ENCODE measurements at regions not wholly inside any gene's neighbourhood (a gene's known extent, or its start where the extent isn't known, plus 50 kb on each side); places are given as distances from the start of the nearest gene placed in this dataset.
A peak's percentile ranks its signal among the peaks of the same experiment; 100 is the strongest.
"Not testable (repeated sequence)": the region's sequence is repeated elsewhere in the genome, so short reads cannot be mapped to it uniquely, and the experiment has no call there.

DNA sequence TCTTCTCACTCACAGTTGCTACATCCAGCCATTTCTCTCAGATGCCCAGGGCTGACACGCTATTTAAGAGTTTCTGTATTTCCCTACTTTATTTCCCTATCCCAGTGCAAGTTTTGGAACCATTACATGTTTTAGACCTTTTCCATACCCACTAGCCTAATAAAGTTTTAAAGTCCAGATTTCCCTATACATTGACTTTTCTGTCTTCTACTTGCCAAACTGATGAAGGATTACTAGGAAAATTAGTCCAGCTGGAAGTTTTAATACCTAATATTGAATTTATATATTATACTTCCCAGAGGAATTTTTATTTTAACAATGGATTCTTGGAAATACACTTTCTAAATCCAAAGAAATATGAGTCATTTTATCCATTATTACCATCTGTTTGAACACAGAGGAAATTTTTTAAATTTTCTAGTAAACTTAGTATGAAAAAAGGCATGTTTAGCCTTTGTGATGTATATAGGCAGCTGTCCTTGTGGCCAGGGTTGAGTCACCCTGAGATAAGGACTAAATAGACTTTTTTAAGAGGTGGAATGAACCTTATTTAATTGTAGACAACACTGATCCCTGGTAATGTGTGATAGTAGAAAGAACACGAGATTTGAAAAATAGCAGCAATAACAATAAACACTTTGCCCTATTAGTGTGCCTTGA, 205.0 kb downstream of the TFEC start:
- Mint-ChIP-seq H3K4me1 (no peaks in the 10 kb centered on the region), H3K4me3 (no peak overlapping the region), H3K27me3 (no peaks in the 10 kb centered on the region), H3K36me3 (no peaks in the 10 kb centered on the region), H3K27ac (no peak overlapping the region), H3K9me3 (peaks cover 0 to 2% (median 0%) of the 10 kb centered on the region in 7 donors)
- DNase-seq (no peak), ATAC-seq (ENCODE audit: low read depth in 2 of 2) (no peak)

DNA sequence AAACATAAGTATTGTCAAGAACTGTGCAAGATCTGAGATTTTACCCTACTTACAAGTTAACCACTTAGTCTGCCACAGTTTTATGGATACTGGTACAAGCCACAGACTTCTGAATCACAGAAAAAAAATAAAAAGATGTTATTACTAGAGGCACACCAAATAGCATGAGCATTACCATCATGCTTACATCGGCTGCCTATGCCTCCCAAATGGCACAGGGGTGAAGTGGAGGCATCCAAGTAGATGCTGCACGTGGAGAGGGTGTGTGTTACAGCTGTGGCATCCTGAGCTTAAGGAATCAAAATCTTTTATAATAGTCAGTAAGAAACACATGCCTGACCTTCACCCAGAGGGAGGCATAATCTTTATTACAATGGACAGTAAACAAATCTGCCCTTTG, 207.8 kb downstream of the TFEC start:
- H3K27ac Mint-ChIP-seq: no peak overlapping the region
- H3K4me3 Mint-ChIP-seq: no peak overlapping the region
- ATAC-seq (ENCODE audit: low read depth in 2 of 2): no peak
- H3K4me1 Mint-ChIP-seq: no peaks in the 10 kb centered on the region
- H3K36me3 Mint-ChIP-seq: no peaks in the 10 kb centered on the region
- DNase-seq: no peak
- H3K27me3 Mint-ChIP-seq: peaks cover 0 to 4% (median 0%) of the 10 kb centered on the region in 3 donors
- H3K9me3 Mint-ChIP-seq: peaks cover 0 to 2% (median 0%) of the 10 kb centered on the region in 7 donors

DNA sequence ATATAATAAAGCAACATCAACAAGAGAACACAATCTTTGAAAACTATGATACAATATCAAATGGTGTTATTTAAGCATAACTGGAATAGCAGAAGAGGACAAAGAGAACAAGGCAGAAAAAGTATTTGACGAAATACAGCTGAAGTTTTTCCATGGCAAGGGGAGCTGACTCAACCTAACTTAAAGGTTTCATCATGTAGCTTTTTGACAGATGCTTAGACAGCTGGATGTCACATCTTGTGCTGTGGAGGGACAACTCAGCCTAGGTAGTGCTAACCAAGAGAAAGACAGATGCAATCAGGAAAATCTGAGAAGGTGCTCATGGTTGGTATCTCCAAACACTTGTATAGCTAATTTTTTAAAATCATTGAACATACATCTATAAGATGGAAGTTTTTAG, 208.2 kb downstream of the TFEC start:
- H3K27ac Mint-ChIP-seq: peak overlapping the region in 1 of 6 donors; percentile 11
- ATAC-seq (ENCODE audit: low read depth in 2 of 2) (no peak), DNase-seq (no peak)
- no peak overlapping the region for H3K4me3 Mint-ChIP-seq
- peaks cover 0 to 6% (median 0%) of the 10 kb centered on the region in 3 donors for H3K27me3 Mint-ChIP-seq
- no peaks in the 10 kb centered on the region for H3K4me1 Mint-ChIP-seq
- H3K36me3 Mint-ChIP-seq: no peaks in the 10 kb centered on the region
- peaks cover 0 to 2% (median 0%) of the 10 kb centered on the region in 7 donors for H3K9me3 Mint-ChIP-seq

DNA sequence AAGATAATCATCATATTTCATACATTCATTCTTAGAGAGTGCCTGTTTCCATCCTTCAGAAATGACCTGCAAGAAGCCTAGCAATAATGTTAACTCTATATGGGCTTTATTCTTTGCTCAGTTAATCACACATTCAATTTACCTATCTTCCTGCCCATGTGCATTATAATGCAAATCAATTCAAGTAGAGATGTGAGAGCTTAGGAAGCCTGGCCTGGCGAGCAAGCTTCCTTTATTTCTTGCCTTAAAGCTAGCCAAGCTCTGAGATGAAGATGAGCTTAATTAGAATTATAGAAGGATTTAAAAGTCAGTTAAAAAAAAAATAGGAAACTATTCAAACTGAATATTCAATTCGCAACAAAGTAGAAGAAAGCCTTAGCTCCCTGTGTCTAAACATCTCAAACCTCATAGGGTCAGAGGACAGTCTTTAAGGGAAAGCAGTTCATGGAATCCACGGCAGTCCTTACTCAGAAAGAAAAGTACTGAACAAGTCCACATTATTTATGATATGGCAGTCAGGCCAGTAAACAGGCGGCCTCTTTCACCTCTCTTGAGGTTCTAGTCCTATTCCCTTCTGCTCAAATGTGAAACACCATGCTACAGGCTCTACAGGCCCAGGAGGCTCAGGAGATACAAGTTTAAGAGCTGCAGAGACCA, 214.1 kb downstream of the TFEC start:
- ATAC-seq (ENCODE audit: low read depth in 2 of 2) (no peak), DNase-seq (no peak)
- no peak overlapping the region for H3K27ac Mint-ChIP-seq
- no peaks in the 10 kb centered on the region for H3K9me3 Mint-ChIP-seq
- no peaks in the 10 kb centered on the region for H3K36me3 Mint-ChIP-seq
- no peaks in the 10 kb centered on the region for H3K4me1 Mint-ChIP-seq
- peaks cover 0 to 11% (median 0%) of the 10 kb centered on the region in 3 donors for H3K27me3 Mint-ChIP-seq
- H3K4me3 Mint-ChIP-seq: no peak overlapping the region

DNA sequence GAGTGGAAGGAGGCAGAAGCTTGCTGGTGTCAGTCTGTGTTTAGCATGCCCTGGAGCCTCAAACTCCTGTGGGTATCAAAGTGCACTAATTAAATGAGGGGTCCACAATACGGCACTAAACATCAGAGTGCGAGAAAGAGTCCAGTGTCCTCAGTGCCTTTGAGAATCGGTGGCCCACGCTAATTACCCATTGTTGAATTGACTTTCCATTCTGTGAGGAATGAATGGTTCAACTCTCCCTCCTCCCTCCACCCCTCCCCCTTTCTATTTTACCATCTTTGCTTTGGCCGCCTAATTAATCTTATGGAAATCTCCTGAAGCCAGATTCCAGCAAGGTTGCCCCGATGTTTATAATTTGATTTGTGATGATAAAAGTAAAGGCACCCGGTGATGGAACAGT, 217.8 kb downstream of the TFEC start:
- Mint-ChIP-seq H3K4me1 (no peaks in the 10 kb centered on the region), H3K27me3 (peaks cover 0 to 7% (median 0%) of the 10 kb centered on the region in 3 donors), H3K9me3 (no peaks in the 10 kb centered on the region), H3K4me3 (no peak overlapping the region), H3K27ac (no peak overlapping the region), H3K36me3 (no peaks in the 10 kb centered on the region)
- ATAC-seq (ENCODE audit: low read depth in 2 of 2) (no peak), DNase-seq (no peak)

DNA sequence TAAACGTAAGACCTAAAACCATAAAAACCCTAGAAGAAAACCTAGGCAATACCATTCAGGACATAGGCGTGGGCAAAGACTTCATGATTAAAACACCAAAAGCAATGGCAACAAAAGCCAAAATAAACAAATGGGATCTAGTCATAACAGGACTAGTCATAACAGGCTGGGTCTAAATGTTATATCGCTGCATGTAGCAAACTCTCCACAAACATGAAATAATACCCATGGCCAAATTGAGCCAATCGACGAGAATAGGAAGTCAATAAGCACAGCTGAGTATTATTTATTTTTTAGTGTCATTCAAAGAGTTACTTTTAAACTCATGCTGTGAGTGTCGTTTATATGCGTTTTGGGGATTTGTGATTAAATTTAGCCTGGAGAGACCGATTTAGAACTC, 225.1 kb downstream of the TFEC start:
- no peaks in the 10 kb centered on the region for H3K4me1 Mint-ChIP-seq
- peaks cover 0 to 5% (median 0%) of the 10 kb centered on the region in 3 donors for H3K27me3 Mint-ChIP-seq
- no peak for DNase-seq
- ATAC-seq (ENCODE audit: low read depth in 2 of 2): no peak
- no peaks in the 10 kb centered on the region for H3K9me3 Mint-ChIP-seq
- no peak overlapping the region for H3K4me3 Mint-ChIP-seq
- H3K27ac Mint-ChIP-seq: no peak overlapping the region
- no peaks in the 10 kb centered on the region for H3K36me3 Mint-ChIP-seq

DNA sequence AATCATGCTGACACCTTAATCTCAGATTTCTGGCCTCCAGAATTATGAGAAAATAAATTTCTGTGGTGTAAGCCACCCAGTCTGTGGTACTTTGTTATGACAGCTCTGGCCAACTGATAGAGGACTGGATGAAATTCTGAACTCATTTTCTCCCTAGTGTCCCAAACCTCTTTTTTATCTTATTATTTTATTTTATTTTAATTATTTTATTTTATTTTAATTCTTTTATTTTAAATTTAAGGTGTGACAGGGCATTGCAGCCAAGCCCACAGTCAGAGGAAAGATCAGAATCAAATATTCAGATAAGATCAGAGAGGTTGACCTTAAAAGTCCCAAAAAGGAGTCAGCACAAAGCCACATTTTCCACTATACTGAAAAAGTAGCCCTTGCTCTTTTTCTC, 228.1 kb downstream of the TFEC start:
- H3K27me3 Mint-ChIP-seq: peaks cover 0 to 7% (median 0%) of the 10 kb centered on the region in 3 donors
- no peaks in the 10 kb centered on the region for H3K36me3 Mint-ChIP-seq
- ATAC-seq (ENCODE audit: low read depth in 2 of 2): no peak
- H3K9me3 Mint-ChIP-seq: no peaks in the 10 kb centered on the region
- H3K4me3 Mint-ChIP-seq: no peak overlapping the region
- no peak overlapping the region for H3K27ac Mint-ChIP-seq
- DNase-seq: no peak
- H3K4me1 Mint-ChIP-seq: no peaks in the 10 kb centered on the region

DNA sequence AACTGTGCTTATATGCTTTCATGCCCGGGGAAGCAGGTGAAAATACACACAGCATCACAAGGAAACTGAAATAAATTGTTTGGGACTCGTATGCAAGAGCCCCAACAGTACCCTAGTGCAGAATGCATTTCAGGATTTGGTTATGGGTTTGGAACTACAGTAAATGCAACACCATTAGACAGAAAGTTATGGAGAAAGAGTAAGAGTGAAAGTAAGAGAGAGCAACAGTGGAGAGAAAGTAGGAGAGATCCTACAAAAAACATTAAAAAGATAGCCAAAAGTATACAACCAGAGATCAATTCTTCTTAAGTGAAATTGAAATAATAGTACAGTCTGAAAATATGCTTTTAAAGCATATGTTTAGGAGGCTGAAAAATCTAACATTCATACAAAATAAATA, 231.1 kb downstream of the TFEC start:
- DNase-seq (no peak), ATAC-seq (ENCODE audit: low read depth in 2 of 2) (no peak)
- no peaks in the 10 kb centered on the region for H3K36me3 Mint-ChIP-seq
- no peaks in the 10 kb centered on the region for H3K9me3 Mint-ChIP-seq
- no peak overlapping the region for H3K4me3 Mint-ChIP-seq
- H3K4me1 Mint-ChIP-seq: no peaks in the 10 kb centered on the region
- peaks cover 0 to 7% (median 0%) of the 10 kb centered on the region in 3 donors for H3K27me3 Mint-ChIP-seq
- H3K27ac Mint-ChIP-seq: no peak overlapping the region

DNA sequence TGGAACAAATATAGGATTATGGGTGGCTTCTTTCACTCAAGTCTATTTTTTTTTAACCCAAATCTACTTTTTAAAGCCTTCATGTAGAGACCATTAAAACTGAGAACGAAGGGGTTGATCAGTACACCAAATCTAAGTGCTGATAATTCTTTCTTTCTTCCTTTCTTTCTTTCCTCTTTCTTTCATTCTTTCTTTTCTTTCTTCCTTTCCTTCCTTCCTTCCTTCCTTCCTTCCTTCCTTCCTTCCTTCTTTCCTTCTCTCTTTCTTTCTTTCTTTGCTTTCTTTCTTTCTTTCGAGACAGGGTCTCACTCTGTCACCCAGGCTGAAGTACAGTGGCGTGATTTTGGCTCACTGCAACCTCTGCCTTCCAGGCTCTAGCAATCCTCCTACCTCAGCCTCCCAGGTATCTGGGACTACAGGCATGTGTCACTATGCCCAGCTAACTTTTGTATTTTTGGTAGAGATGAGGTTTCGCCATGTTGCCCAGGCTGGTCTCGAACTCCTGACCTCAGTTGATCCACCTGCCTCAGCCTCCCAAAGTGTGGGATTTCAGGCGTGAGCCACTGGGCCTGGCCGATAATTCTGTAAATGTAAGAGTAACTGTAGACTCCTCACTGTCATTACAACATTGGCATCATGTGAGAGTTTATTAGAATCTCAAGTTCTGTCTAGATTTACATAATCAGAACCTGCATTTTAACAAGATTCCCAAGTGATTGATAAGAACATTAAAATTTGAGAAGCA, 236.4 kb downstream of the TFEC start:
- H3K4me1 Mint-ChIP-seq: no peaks in the 10 kb centered on the region
- no peak for DNase-seq
- no peak for ATAC-seq (ENCODE audit: low read depth in 2 of 2)
- peaks cover 0 to 3% (median 3%) of the 10 kb centered on the region in 7 donors for H3K9me3 Mint-ChIP-seq
- H3K4me3 Mint-ChIP-seq: no peak overlapping the region
- H3K36me3 Mint-ChIP-seq: no peaks in the 10 kb centered on the region
- H3K27me3 Mint-ChIP-seq: no peaks in the 10 kb centered on the region
- H3K27ac Mint-ChIP-seq: peak overlapping the region in 1 of 6 donors; percentile 35

DNA sequence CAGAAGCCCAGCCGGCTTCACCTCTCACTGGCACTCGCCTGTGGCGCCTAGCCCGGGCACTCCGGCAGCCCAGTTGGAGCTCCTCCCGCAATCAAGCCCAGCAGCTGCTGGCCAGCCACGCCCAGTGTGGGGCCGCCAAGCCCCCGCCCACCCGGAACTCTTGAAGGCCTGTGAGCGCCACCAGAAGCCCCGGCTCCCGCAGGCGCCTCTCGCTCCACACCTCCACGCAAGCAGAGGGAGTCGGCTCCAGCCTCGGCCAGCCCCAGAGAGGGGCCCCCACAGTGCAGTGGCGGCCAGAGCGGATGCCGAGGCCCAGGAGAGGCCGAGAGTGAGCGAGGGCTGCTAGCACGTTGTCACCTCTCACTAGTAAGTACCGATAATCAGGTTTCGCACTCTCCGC, 240.7 kb downstream of the TFEC start:
- no peak for ATAC-seq (ENCODE audit: low read depth in 2 of 2)
- Mint-ChIP-seq H3K27ac (no peak overlapping the region), H3K27me3 (no peaks in the 10 kb centered on the region), H3K4me3 (no peak overlapping the region), H3K4me1 (no peaks in the 10 kb centered on the region), H3K36me3 (no peaks in the 10 kb centered on the region), H3K9me3 (peaks cover 0 to 5% (median 3%) of the 10 kb centered on the region in 7 donors)
- DNase-seq: no peak

DNA sequence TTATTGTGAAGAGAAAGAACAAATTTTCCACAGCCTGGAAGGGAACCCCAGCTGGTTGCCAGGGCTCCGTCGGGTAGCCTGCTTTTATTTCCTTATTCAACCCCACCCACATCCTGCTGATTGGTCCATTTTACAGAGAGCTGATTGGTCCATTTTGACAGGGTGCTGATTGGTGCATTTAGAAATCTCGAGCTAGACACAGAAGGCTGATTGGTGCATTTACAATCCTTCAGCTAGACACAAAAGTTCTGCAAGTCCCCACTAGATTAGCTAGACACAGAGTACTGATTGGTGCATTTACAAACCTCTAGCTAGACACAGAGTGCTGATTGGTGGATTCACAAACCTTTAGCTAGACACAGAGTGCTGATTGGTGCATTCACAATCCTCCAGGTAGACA, 241.1 kb downstream of the TFEC start:
- not testable (repeated sequence) for H3K36me3 Mint-ChIP-seq, H3K27ac Mint-ChIP-seq, H3K4me1 Mint-ChIP-seq

DNA sequence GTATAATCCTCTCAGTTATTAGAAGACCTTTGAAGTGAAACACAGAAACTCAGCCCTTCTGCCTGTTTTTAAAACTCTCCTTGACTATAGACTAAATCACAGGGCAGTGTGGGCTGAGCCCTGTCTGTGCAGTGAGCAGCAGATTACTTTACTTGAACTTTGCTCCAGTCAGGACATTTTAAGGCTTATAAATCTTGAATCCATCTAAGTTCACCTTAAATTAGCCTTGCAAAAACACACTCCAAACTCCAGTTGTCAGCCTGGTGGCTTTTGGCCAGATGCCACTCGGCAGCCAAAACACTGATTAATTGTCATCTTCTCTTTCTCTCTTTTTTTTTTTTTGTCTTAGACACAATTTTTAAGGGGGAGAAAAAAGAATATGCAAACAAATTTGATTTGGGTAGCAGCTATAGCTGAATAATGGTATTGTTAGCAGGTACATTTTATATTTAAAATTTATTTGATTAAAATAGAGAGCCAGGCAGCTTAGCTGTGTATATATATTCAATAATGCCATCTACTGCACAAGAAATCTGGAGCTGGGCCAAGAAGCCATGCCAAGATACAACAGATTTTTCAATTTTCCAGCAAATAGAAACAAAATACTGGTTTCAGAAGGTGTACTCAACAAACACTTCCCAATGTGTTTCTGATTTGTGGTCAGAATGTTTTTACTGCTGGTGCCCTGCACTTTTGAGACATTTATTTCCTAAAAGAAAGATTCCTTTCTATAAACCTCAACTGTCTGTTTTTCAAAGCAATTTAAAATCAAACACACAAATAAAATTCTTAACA, 247.7 kb downstream of the TFEC start:
- peaks cover 0 to 3% (median 0%) of the 10 kb centered on the region in 7 donors for H3K9me3 Mint-ChIP-seq
- H3K4me3 Mint-ChIP-seq: no peak overlapping the region
- H3K36me3 Mint-ChIP-seq: no peaks in the 10 kb centered on the region
- H3K27ac Mint-ChIP-seq: no peak overlapping the region
- no peaks in the 10 kb centered on the region for H3K4me1 Mint-ChIP-seq
- no peaks in the 10 kb centered on the region for H3K27me3 Mint-ChIP-seq
- ATAC-seq (ENCODE audit: low read depth in 2 of 2) (no peak), DNase-seq (no peak)

More for the DNA sequence above, 241.1 kb downstream of the TFEC start:
- H3K4me3 Mint-ChIP-seq; ATAC-seq (ENCODE audit: low read depth in 2 of 2); H3K27me3 Mint-ChIP-seq; H3K9me3 Mint-ChIP-seq; DNase-seq: not testable (repeated sequence)

DNA sequence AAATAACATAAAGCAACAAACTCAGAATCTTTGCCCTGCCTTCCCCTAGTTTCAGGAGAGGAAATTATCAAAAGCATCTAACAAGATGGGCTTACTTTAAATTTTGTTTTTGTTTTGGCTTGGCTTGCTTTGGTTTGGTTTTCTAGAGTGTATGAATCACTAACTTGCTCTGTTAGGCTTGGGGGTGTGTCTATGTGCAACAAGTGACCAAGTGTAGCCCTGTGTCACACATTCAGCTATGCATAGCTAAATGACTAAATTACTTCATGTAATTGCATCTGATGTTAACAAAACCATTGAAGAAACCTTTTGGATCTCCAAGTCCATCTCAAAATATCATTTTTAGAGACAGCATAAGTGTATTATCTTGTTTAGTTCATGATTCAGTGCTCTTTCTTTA, 251.0 kb downstream of the TFEC start:
- no peaks in the 10 kb centered on the region for H3K27me3 Mint-ChIP-seq
- DNase-seq: no peak
- no peaks in the 10 kb centered on the region for H3K9me3 Mint-ChIP-seq
- H3K4me3 Mint-ChIP-seq: no peak overlapping the region
- no peaks in the 10 kb centered on the region for H3K36me3 Mint-ChIP-seq
- H3K4me1 Mint-ChIP-seq: no peaks in the 10 kb centered on the region
- no peak for ATAC-seq (ENCODE audit: low read depth in 2 of 2)
- H3K27ac Mint-ChIP-seq: no peak overlapping the region
